Left lung (tissue), 4 donors: ENCODE measurements at regions not wholly inside any gene's neighbourhood (a gene's known extent, or its start where the extent isn't known, plus 50 kb on each side); places are given as distances from the start of the nearest gene placed in this dataset.

ENCODE experiments used
- ATAC-seq: fragments of 200-7000 bp; cut with Tn5 transposase; one replicate; pipeline ENCODE4 v1.9.1; 2020; ENCODE audit warnings: moderate library complexity
- DNase-seq, 4 donors: peaks; one replicate each; pipeline ENCODE4 v3.0.0-alpha.2; 2013 to 2020
- H3K27ac ChIP-seq, 2 donors: fragments of 200-600 bp; sonication (generic) in 1 of 2; one replicate each; pipeline versions ENCODE4 v1.5.0 to v1.8.0; 2020 to 2021
- H3K27me3 ChIP-seq, 2 donors: fragments of 200-600 bp; sonication (generic) in 1 of 2; one replicate each; pipeline versions ENCODE4 v1.5.0 to v1.8.0; 2020 to 2021
- H3K36me3 ChIP-seq, 2 donors: fragments of 200-600 bp; sonication (generic) in 1 of 2; one replicate each; pipeline versions ENCODE4 v1.5.0 to v1.8.0; 2020 to 2021
- H3K4me1 ChIP-seq, 2 donors: fragments of 200-600 bp; one replicate each; pipeline ENCODE4 v1.8.0; 2021
- H3K4me3 ChIP-seq, 2 donors: fragments of 200-600 bp; sonication (generic) in 1 of 2; one replicate each; pipeline versions ENCODE4 v1.5.0 to v1.8.0; 2020 to 2021; ENCODE audit warnings: mild to moderate bottlenecking in 1 of 2
- H3K9me3 ChIP-seq, 2 donors: fragments of 200-600 bp; sonication (generic) in 1 of 2; one replicate each; pipeline versions ENCODE4 v1.5.0 to v1.8.0; 2020 to 2021
- CTCF ChIP-seq, 2 donors: fragments of 200-600 bp; sonication (generic) in 1 of 2; IDR thresholded peaks; one replicate each; pipeline versions ENCODE4 v1.5.0 to v1.8.0; 2021; ENCODE audit warnings: antibody characterized with exemption in 2 of 2
- intact Hi-C, 2 donors: fragments of 100-400 bp; cut with DNase I; formaldehyde crosslinking; loops; one replicate each; pipeline versions ENCODE4 v1.11.2 to v1.14.2; 2022
- donor health status: DM: no; HTN: yes; CAD: no.
- donor health status: DM: no; HTN: no; CAD: no.

- intact Hi-C loops = no loop called here
- Histone ChIP-seq H3K27ac (no peak overlapping the region), H3K27me3 (peaks cover 0 to 4% of the 10 kb centered on the region in 2 donors), H3K9me3 (peaks cover 0 to 5% of the 10 kb centered on the region in 2 donors), H3K4me3 (no peak overlapping the region), H3K36me3 (no peaks in the 10 kb centered on the region), H3K4me1 (no peaks in the 10 kb centered on the region)
- ATAC-seq = no peak
- no peak for TF ChIP-seq CTCF (IDR thresholded peaks at IDR 0.05)
- DNase-seq = no peak
Measured at GRCh38 chr10:130967784-130968183, 343.7 kb downstream of the TCERG1L start.

- no peak overlapping the region for H3K4me3 ChIP-seq
- intact Hi-C loops = no loop called here
- peaks cover 0 to 10% of the 10 kb centered on the region in 2 donors for H3K9me3 ChIP-seq
- H3K27me3 ChIP-seq = peaks cover 0 to 4% of the 10 kb centered on the region in 2 donors
- no peaks in the 10 kb centered on the region for H3K36me3 ChIP-seq
- ATAC-seq = no peak
- no peaks in the 10 kb centered on the region for H3K4me1 ChIP-seq
- no peak overlapping the region for H3K27ac ChIP-seq
- DNase-seq = no peak
- no peak for TF ChIP-seq CTCF (IDR thresholded peaks at IDR 0.05)
Measured at GRCh38 chr10:130968511-130968910, 343.0 kb downstream of the TCERG1L start.

- DNase-seq (peak in 1 of 4 donors; percentile 1), ATAC-seq (no peak)
- H3K4me3 ChIP-seq = no peak overlapping the region
- peaks cover 0 to 10% of the 10 kb centered on the region in 2 donors for H3K9me3 ChIP-seq
- peaks cover 0 to 4% of the 10 kb centered on the region in 2 donors for H3K27me3 ChIP-seq
- intact Hi-C loops = no loop called here
- H3K27ac ChIP-seq = no peak overlapping the region
- no peaks in the 10 kb centered on the region for H3K4me1 ChIP-seq
- no peak for TF ChIP-seq CTCF (IDR thresholded peaks at IDR 0.05)
- H3K36me3 ChIP-seq = no peaks in the 10 kb centered on the region
Measured at GRCh38 chr10:130968964-130969363, 342.6 kb downstream of the TCERG1L start.

GRCh38 chr10:130969700-130970099 lies 341.8 kb downstream of the TCERG1L start:
- peak in 1 of 4 donors; percentile 67 for DNase-seq
- Histone ChIP-seq H3K4me3 (no peak overlapping the region), H3K27ac (no peak overlapping the region), H3K4me1 (no peaks in the 10 kb centered on the region), H3K9me3 (peaks cover 0 to 10% of the 10 kb centered on the region in 2 donors), H3K36me3 (no peaks in the 10 kb centered on the region), H3K27me3 (peaks cover 0 to 4% of the 10 kb centered on the region in 2 donors)
- no peak for TF ChIP-seq CTCF (IDR thresholded peaks at IDR 0.05)
- no peak for ATAC-seq
- intact Hi-C loops = no loop called here

GRCh38 chr10:130970341-130971122 lies 341.0 kb downstream of the TCERG1L start:
- Histone ChIP-seq H3K36me3 (no peaks in the 10 kb centered on the region), H3K4me1 (no peaks in the 10 kb centered on the region), H3K27ac (no peak overlapping the region), H3K4me3 (no peak overlapping the region), H3K9me3 (peaks cover 0 to 10% of the 10 kb centered on the region in 2 donors), H3K27me3 (peaks cover 0 to 4% of the 10 kb centered on the region in 2 donors)
- ATAC-seq (no peak), DNase-seq (no peak)
- TF ChIP-seq CTCF (IDR thresholded peaks at IDR 0.05) = no peak
- intact Hi-C loops = no loop called here
